Progenitor cell of endocrine pancreas (in vitro differentiated cells): ENCODE measurements at regions not wholly inside any gene's neighbourhood (a gene's known extent, or its start where the extent isn't known, plus 50 kb on each side); places are given as distances from the start of the nearest gene placed in this dataset.

Source experiments
- DNase-seq: peaks from one replicate; pipeline ENCODE4 v3.0.0; 2021; ENCODE audit warnings: low spot score; ENCODE audit not compliant: unreplicated experiment
- H3K27ac Mint-ChIP-seq: 2 replicates; pipeline ENCODE4 v1.8.0; 2021; ENCODE audit warnings: mild to moderate bottlenecking, moderate library complexity, mixed read lengths
- H3K27me3 Mint-ChIP-seq: 2 replicates; pipeline ENCODE4 v1.8.0; 2021; ENCODE audit warnings: mixed read lengths
- H3K36me3 Mint-ChIP-seq: 2 replicates; pipeline ENCODE4 v1.8.0; 2022; ENCODE audit warnings: mixed read lengths; ENCODE audit not compliant: insufficient read depth
- H3K4me1 Mint-ChIP-seq: 2 replicates; pipeline ENCODE4 v1.8.0; 2021; ENCODE audit warnings: low read depth, mixed read lengths
- H3K4me3 Mint-ChIP-seq: 2 replicates; pipeline ENCODE4 v1.8.0; 2021; ENCODE audit warnings: low read depth, mild to moderate bottlenecking, moderate library complexity, mixed read lengths
- H3K9me3 Mint-ChIP-seq: 2 replicates; pipeline ENCODE4 v1.8.0; 2021; ENCODE audit warnings: low read depth, mixed read lengths
- CTCF ChIP-seq: fragments of 200-600 bp; sonication (generic); IDR thresholded peaks from one replicate; pipeline ENCODE4 v1.5.0; 2021; ENCODE audit warnings: antibody characterized with exemption, mild to moderate bottlenecking; ENCODE audit not compliant: unreplicated experiment

- DNase-seq = no peak
- peaks cover 5% of the 10 kb centered on the region for H3K27me3 Mint-ChIP-seq
- no peaks in the 10 kb centered on the region for H3K4me1 Mint-ChIP-seq
- no peak overlapping the region for H3K4me3 Mint-ChIP-seq
- no peak overlapping the region for H3K27ac Mint-ChIP-seq
- H3K9me3 Mint-ChIP-seq = no peaks in the 10 kb centered on the region
- H3K36me3 Mint-ChIP-seq = no peaks in the 10 kb centered on the region
- no peak for TF ChIP-seq CTCF
Measured at GRCh38 chr10:25877296-25877695, 56.7 kb upstream of the MYO3A start.
